ENCODE measurements at regions not wholly inside any gene's neighbourhood (a gene's known extent, or its start where the extent isn't known, plus 50 kb on each side); places are given as distances from the start of the nearest gene placed in this dataset.

DNA sequence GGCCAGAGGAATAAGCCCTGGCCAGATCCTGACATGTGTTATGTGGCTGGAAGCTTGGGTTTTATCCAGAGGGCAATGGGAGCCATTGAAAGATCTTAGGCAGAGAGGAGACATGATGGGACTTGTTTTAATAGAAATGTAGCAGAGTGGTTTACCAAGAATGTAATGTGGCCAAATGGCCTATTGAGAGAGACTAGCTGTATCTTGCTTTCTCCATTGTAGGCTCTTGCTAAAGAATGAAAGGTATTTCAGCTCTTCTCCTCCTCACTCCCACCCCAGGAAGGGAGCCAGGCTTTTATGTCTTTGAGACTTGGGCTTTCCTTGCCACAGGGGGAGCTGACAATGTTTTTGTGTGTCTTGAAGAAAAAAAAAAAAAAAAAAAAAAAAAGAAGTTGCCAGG lies 82.3 kb downstream of the TRIM29 start:
- TF ChIP-seq, protein P1, sequence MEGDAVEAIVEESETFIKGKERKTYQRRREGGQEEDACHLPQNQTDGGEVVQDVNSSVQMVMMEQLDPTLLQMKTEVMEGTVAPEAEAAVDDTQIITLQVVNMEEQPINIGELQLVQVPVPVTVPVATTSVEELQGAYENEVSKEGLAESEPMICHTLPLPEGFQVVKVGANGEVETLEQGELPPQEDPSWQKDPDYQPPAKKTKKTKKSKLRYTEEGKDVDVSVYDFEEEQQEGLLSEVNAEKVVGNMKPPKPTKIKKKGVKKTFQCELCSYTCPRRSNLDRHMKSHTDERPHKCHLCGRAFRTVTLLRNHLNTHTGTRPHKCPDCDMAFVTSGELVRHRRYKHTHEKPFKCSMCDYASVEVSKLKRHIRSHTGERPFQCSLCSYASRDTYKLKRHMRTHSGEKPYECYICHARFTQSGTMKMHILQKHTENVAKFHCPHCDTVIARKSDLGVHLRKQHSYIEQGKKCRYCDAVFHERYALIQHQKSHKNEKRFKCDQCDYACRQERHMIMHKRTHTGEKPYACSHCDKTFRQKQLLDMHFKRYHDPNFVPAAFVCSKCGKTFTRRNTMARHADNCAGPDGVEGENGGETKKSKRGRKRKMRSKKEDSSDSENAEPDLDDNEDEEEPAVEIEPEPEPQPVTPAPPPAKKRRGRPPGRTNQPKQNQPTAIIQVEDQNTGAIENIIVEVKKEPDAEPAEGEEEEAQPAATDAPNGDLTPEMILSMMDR (IDR thresholded peaks at IDR 0.05; ENCODE audit: insufficient read depth, low read depth, low read length) = no peak
- no peak for DNase-seq (ENCODE audit: low read depth)
- no peak overlapping the region for H3K4me3 ChIP-seq (ENCODE audit: low read depth, low read length)

- TF ChIP-seq, protein P1 (IDR thresholded peaks at IDR 0.05; ENCODE audit: insufficient read depth, low read depth, low read length) = no peak
These were observed 83.2 kb downstream of the TRIM29 start for GRCh38 chr11:120054753-120055045.

DNA sequence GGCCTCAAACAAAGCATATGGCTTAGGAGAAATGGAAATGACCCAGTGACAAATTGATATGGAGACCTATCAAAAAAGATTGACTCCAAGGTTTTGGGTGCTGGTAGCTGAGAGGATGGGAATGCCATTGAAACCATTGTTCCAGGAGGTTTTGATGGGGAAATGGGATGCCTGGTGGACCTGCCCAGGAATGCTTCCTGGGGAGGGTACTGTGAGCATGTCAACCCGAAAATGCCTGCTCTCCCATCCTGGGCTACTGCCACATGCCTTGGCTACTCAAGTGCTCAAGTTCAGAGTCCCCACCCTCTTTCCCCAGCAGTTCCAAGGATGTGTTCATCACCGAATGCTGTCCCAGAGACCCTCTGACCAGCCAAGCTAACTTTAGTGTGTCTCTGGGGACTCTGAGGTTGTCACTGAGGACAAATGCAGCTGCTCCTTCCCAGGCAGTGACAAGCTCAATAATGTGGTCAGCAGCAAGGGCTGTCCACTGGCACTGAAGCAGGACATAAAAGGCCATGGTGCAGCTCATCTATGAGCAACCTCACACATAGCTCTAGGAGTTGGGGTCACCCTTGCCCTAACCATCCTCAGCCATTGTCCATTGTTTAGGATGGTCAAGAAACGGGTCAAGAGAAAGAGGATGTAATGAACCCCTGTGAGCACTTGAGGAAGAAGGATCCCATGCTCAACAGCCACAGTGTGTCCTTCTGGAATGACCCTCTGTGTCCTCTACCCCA lies 83.7 kb downstream of the TRIM29 start:
- DNase-seq (ENCODE audit: low read depth) = no peak
- TF ChIP-seq, protein P1 (IDR thresholded peaks at IDR 0.05; ENCODE audit: insufficient read depth, low read depth, low read length) = no peak
- H3K4me3 ChIP-seq (ENCODE audit: low read depth, low read length) = no peak overlapping the region

More at GRCh38 chr11:120054753-120055045, 83.2 kb downstream of the TRIM29 start:
- H3K4me3 ChIP-seq (ENCODE audit: low read depth, low read length) = no peak overlapping the region
- no peak for DNase-seq (ENCODE audit: low read depth)

GRCh38 chr11:120052196-120052775 lies 85.6 kb downstream of the TRIM29 start:
- no peak for DNase-seq (ENCODE audit: low read depth)
- no peak overlapping the region for H3K4me3 ChIP-seq (ENCODE audit: low read depth, low read length)
- TF ChIP-seq, protein P1 (IDR thresholded peaks at IDR 0.05; ENCODE audit: insufficient read depth, low read depth, low read length) = no peak

DNA sequence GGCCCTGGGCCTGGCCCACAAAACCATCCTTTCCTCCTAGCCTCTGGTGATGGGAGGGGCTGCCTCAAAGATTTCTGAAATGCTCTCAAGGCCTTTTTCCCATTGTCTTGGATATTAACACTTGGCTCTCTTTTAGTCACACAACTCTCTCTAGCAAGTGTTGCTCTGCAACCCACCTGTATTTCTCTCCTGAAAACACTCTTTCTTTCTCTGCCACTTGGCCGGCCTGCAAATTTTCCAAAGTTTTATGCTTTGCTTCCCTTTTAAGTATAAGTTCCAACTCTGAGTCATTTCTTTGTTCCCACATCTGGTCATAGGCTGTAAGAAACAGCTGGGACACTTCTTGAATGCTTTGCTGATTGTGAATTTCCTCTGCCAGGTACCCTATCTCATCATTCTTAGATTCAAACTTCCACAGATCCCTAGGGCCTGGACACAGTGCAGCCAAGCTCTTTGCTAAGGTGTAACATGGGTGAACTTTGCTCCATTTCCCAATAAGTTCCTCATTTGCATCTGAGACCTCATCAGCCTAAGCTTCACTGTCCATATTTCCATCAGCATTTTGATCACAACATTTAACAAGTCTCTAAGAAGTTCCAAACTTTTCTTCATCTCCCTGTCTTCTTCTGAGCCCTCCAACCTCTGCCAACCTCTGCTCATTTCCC lies 93.8 kb downstream of the TRIM29 start:
- TF ChIP-seq, protein P1 (IDR thresholded peaks at IDR 0.05; ENCODE audit: insufficient read depth, low read depth, low read length) = no peak
- no peak overlapping the region for H3K4me3 ChIP-seq (ENCODE audit: low read depth, low read length)
- DNase-seq (ENCODE audit: low read depth) = no peak

DNA sequence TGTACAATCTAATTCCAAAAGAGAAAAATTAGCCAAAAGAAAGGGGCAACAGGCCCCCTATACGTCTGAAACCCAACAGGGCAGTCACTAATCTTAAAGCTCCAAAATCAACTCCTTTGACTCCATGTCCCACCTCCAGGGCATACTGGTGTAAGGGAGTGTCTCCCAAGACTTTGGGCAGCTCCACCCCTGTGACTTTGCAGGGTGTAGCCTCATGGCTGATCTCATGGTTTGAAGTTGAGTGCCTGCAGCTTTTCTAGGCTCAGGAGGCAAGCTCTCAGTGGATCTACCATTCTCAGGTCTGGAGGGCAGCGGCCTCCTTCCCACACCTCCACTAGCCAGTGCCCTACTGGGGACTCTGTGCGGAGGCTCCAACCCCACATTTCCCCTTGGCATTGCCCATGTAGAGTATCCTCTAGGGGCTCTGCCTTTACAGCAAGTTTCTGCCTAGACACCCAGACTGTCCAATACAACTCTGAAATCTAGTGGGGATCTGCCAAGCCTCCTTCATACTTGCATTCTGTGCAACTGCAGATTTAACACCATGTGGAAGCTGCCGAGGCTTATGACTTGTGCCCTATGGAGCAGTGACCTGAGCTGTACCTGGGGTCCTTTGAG lies 94.5 kb downstream of the TRIM29 start:
- DNase-seq (ENCODE audit: low read depth) = no peak
- TF ChIP-seq, protein P1 (IDR thresholded peaks at IDR 0.05; ENCODE audit: insufficient read depth, low read depth, low read length) = no peak
- no peak overlapping the region for H3K4me3 ChIP-seq (ENCODE audit: low read depth, low read length)
